ENCODE measurements at regions not wholly inside any gene's neighbourhood (a gene's known extent, or its start where the extent isn't known, plus 50 kb on each side); places are given as distances from the start of the nearest gene placed in this dataset.

DNA sequence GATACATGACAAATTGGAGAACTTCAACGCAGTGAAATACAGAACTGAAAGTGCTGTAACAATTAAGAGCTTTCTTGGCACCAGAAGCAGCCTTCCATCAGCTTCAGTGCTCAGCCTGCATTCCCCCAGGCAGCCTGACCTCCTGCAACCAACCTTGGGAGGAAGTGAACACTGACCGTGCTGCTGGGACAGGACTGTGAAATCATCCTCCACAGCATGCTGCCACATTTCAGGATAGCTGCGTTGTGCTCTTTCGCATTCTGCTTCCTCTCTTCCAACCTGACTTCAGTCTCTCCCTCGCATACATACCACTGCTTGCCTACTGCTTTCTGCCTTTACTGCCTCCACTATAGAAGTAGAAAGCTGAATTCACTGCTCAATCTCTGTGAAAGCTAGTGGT lies 388.6 kb downstream of the RWDD3 start:
- TF ChIP-seq EZH2 (IDR thresholded peaks at IDR 0.05; ENCODE audit: low read length, unreplicated experiment), result no peak
- TF ChIP-seq, protein P1, sequence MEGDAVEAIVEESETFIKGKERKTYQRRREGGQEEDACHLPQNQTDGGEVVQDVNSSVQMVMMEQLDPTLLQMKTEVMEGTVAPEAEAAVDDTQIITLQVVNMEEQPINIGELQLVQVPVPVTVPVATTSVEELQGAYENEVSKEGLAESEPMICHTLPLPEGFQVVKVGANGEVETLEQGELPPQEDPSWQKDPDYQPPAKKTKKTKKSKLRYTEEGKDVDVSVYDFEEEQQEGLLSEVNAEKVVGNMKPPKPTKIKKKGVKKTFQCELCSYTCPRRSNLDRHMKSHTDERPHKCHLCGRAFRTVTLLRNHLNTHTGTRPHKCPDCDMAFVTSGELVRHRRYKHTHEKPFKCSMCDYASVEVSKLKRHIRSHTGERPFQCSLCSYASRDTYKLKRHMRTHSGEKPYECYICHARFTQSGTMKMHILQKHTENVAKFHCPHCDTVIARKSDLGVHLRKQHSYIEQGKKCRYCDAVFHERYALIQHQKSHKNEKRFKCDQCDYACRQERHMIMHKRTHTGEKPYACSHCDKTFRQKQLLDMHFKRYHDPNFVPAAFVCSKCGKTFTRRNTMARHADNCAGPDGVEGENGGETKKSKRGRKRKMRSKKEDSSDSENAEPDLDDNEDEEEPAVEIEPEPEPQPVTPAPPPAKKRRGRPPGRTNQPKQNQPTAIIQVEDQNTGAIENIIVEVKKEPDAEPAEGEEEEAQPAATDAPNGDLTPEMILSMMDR (conservative IDR thresholded peaks at IDR 0.05; ENCODE audit: low read depth, low read length), result no peak
